22Rv1 (cell line): ENCODE measurements at regions not wholly inside any gene's neighbourhood (a gene's known extent, or its start where the extent isn't known, plus 50 kb on each side); places are given as distances from the start of the nearest gene placed in this dataset.

ENCODE experiments used
- CTCF ChIP-seq: fragments of 450-650 bp; IDR thresholded peaks from 2 replicates; pipeline ENCODE4 v1.5.1; 2017; ENCODE audit warnings: mild to moderate bottlenecking
- ZFX ChIP-seq: fragments of 450-650 bp; IDR thresholded peaks from 2 replicates; pipeline ENCODE4 v1.6.1; 2017; ENCODE audit warnings: antibody characterized with exemption, borderline replicate concordance

GRCh38 chr9:84140535-84141101 is 160.0 kb downstream of the RMI1 start:
- TF ChIP-seq CTCF (no peak), ZFX (no peak)
